PC-9 (cell line): ENCODE measurements at regions not wholly inside any gene's neighbourhood (a gene's known extent, or its start where the extent isn't known, plus 50 kb on each side); places are given as distances from the start of the nearest gene placed in this dataset.

Source experiments
- BruUV-seq: library from RNA; stranded (reverse); fragments of 400-500 nt; replicated peaks from 2 replicates; lab custom pipeline; 2021; lab: Mats Ljungman, UMichigan
- CTCF ChIA-PET: fragments of 300-600 bp; sonication (Branson Sonifier 250); formaldehyde crosslinking; loops from one replicate; lab custom pipeline; 2022; ENCODE audit warnings: antibody characterized with exemption; lab: Charles Lee
- POLR2A ChIA-PET: fragments of 300-600 bp; sonication (Branson Sonifier 250); formaldehyde crosslinking; loops from one replicate; lab custom pipeline; 2022; ENCODE audit warnings: antibody characterized with exemption; ENCODE audit not compliant: unreplicated experiment; lab: Charles Lee
- DNase-seq, 2 experiments: peaks; one replicate each; pipeline versions ENCODE4 v3.0.0 to v3.0.0-alpha.2; 2015 to 2022; ENCODE audit warnings: mixed read lengths in 1 of 2
- H2AFZ ChIP-seq: fragments of 200-600 bp; sonication (generic); 2 replicates; pipeline ENCODE4 v1.8.1; 2017; ENCODE audit warnings: antibody characterized with exemption
- H3F3A ChIP-seq: fragments of 200-600 bp; sonication (generic); 2 replicates; pipeline ENCODE4 v1.8.1; 2017; ENCODE audit warnings: antibody characterized with exemption, mild to moderate bottlenecking, low read depth; ENCODE audit not compliant: insufficient read depth
- H3K27ac ChIP-seq: fragments of 200-600 bp; sonication (generic); 2 replicates; pipeline ENCODE4 v1.6.1; 2016; ENCODE audit warnings: mixed run types
- H3K27me3 ChIP-seq: fragments of 200-600 bp; sonication (generic); 2 replicates; pipeline ENCODE4 v1.6.1; 2016; ENCODE audit warnings: low read depth, mixed run types; ENCODE audit not compliant: insufficient read depth
- H3K36me3 ChIP-seq: fragments of 200-600 bp; sonication (generic); 2 replicates; pipeline ENCODE4 v1.6.1; 2016; ENCODE audit warnings: low read depth, mixed run types
- H3K4me1 ChIP-seq: fragments of 200-600 bp; sonication (generic); replicated peaks from 2 replicates; pipeline ENCODE4 v1.6.1; 2016; ENCODE audit warnings: mixed run types; ENCODE audit not compliant: insufficient read depth
- H3K4me2 ChIP-seq: fragments of 200-600 bp; sonication (generic); 2 replicates; pipeline ENCODE4 v1.6.1; 2017; ENCODE audit warnings: mixed run types
- H3K4me3 ChIP-seq: fragments of 200-600 bp; sonication (generic); 2 replicates; pipeline ENCODE4 v1.6.1; 2016; ENCODE audit warnings: mixed run types
- H3K79me2 ChIP-seq: fragments of 200-600 bp; sonication (generic); 2 replicates; pipeline ENCODE4 v1.6.1; 2017; ENCODE audit warnings: low read depth, mixed run types
- H3K9me2 ChIP-seq: fragments of 200-600 bp; sonication (generic); 2 replicates; pipeline ENCODE4 v1.8.1; 2017; ENCODE audit warnings: mild to moderate bottlenecking; ENCODE audit not compliant: insufficient read depth
- H3K9me3 ChIP-seq: fragments of 200-600 bp; sonication (generic); 2 replicates; pipeline ENCODE4 v1.8.1; 2016; ENCODE audit warnings: low read depth; ENCODE audit not compliant: insufficient read depth
- H4K20me1 ChIP-seq: fragments of 200-600 bp; sonication (generic); 2 replicates; pipeline ENCODE4 v1.8.1; 2017; ENCODE audit not compliant: insufficient read depth
- EZH2 ChIP-seq: fragments of 200-600 bp; sonication (generic); IDR thresholded peaks from 2 replicates; pipeline ENCODE4 v1.8.0; 2017; ENCODE audit warnings: antibody characterized with exemption, low read depth
- intact Hi-C: fragments of 100-400 bp; cut with micrococcal nuclease; formaldehyde crosslinking; loops from one replicate; pipeline ENCODE4 v1.10.0; 2022; ENCODE audit not compliant: unreplicated experiment
- TF ChIP-seq, protein P1 (sequence below): fragments of 200-600 bp; sonication (generic); conservative IDR thresholded peaks from 2 replicates; pipeline ENCODE4 v1.6.1; 2017; ENCODE audit warnings: mixed run types, antibody characterized with exemption, mild to moderate bottlenecking, moderate library complexity

GRCh38 chr18:43547456-43547855, 270.2 kb upstream of the SYT4 start:
- TF ChIP-seq EZH2, result no peak
- CTCF ChIA-PET, result no interaction called here

DNA sequence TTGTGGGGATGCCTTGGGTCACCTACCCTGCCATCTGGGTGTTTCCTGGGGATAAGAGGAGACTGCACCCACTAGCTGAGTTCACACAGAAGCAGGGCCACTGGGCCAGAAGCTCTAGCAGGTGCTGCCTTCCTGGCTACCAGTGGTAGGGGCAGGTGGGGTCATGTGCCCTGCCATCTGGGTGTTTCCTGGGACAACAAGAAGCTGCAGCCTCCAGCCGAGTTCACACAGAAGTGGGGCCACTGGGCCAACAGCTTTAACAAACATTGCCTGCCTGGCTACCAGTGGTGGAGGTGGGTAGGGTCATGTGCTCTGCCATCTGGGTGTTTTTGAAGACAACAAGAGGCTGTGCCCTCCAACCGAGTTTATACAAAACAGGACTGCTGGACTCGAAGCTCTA, 282.2 kb upstream of the SYT4 start:
- Histone ChIP-seq H2AFZ (no peak overlapping the region), H3K9me2 (no peaks in the 10 kb centered on the region), H3K4me1 (no peaks in the 10 kb centered on the region), H3K4me3 (no peak overlapping the region), H3K36me3 (no peaks in the 10 kb centered on the region), H3K27me3 (no peaks in the 10 kb centered on the region), H3K9me3 (no peaks in the 10 kb centered on the region), H3K79me2 (no peaks in the 10 kb centered on the region), H3K27ac (no peak overlapping the region), H3F3A (no peaks in the 10 kb centered on the region), H4K20me1 (no peaks in the 10 kb centered on the region), H3K4me2 (no peak overlapping the region)
- no peak for DNase-seq
- no peak for TF ChIP-seq EZH2
- TF ChIP-seq, protein P1, sequence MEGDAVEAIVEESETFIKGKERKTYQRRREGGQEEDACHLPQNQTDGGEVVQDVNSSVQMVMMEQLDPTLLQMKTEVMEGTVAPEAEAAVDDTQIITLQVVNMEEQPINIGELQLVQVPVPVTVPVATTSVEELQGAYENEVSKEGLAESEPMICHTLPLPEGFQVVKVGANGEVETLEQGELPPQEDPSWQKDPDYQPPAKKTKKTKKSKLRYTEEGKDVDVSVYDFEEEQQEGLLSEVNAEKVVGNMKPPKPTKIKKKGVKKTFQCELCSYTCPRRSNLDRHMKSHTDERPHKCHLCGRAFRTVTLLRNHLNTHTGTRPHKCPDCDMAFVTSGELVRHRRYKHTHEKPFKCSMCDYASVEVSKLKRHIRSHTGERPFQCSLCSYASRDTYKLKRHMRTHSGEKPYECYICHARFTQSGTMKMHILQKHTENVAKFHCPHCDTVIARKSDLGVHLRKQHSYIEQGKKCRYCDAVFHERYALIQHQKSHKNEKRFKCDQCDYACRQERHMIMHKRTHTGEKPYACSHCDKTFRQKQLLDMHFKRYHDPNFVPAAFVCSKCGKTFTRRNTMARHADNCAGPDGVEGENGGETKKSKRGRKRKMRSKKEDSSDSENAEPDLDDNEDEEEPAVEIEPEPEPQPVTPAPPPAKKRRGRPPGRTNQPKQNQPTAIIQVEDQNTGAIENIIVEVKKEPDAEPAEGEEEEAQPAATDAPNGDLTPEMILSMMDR, result no peak
- BruUV-seq, result no TSS peak
- POLR2A ChIA-PET, result no interaction called here
- CTCF ChIA-PET, result no interaction called here
- intact Hi-C loops, result no loop called here

More at GRCh38 chr18:43547456-43547855, 270.2 kb upstream of the SYT4 start:
- no peak for DNase-seq
- Histone ChIP-seq H3K27ac (no peak overlapping the region), H3K36me3 (no peaks in the 10 kb centered on the region), H3K79me2 (no peaks in the 10 kb centered on the region), H3K9me2 (no peaks in the 10 kb centered on the region), H3K27me3 (no peaks in the 10 kb centered on the region), H3K4me1 (no peaks in the 10 kb centered on the region), H4K20me1 (no peaks in the 10 kb centered on the region), H3K4me3 (no peak overlapping the region), H3K9me3 (no peaks in the 10 kb centered on the region), H3K4me2 (no peak overlapping the region), H2AFZ (no peak overlapping the region), H3F3A (no peaks in the 10 kb centered on the region)
- intact Hi-C loops, result no loop called here
- POLR2A ChIA-PET, result no interaction called here
- BruUV-seq, result no TSS peak

DNA sequence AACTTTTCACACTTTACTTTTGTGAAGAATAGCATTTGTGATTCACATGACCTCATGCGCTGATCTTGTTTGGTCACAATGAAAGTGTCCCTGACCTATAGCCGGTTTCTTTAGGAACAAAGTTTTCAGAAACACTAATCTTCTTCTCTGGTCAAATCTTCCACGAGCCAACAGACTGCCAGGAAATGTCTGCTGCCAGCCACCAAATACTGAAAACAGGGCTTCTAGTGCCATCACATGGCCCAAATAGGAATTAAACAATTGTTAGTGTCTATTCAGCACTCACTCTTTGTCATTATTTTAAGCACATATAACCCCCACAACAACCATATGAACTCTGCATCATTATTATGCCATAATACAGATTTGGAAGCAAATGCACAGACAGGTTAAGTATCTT, 286.5 kb upstream of the SYT4 start:
- Histone ChIP-seq H3K4me2 (no peak overlapping the region), H3F3A (no peaks in the 10 kb centered on the region), H3K9me3 (no peaks in the 10 kb centered on the region), H3K27me3 (no peaks in the 10 kb centered on the region), H3K79me2 (no peaks in the 10 kb centered on the region), H2AFZ (no peak overlapping the region), H3K4me3 (no peak overlapping the region), H3K27ac (no peak overlapping the region), H4K20me1 (no peaks in the 10 kb centered on the region), H3K4me1 (no peaks in the 10 kb centered on the region), H3K36me3 (no peaks in the 10 kb centered on the region), H3K9me2 (no peaks in the 10 kb centered on the region)
- peak in 1 of 2 experiments; percentile 0 for DNase-seq
- TF ChIP-seq, protein P1, result peak; percentile 57
- TF ChIP-seq EZH2, result no peak
- ChIA-PET POLR2A (no interaction called here), CTCF (no interaction called here)
- BruUV-seq, result no TSS peak
- intact Hi-C loops, result loop anchor here (5.0 to 10.0 kb wide), 2 partner anchors 966 to 1509 kb away; no protein-coding TSS in a partner anchor

GRCh38 chr18:43570593-43570992, 293.3 kb upstream of the SYT4 start:
- DNase-seq, result no peak
- H3K27ac ChIP-seq, result no peak overlapping the region
- BruUV-seq, result no TSS peak
- H2AFZ ChIP-seq, result no peak overlapping the region
- no peaks in the 10 kb centered on the region for H4K20me1 ChIP-seq
- CTCF ChIA-PET, result interaction anchor here (1.2 to 1.7 kb wide), 2 partner anchors 17 to 19 kb away, joined by 5 to 7 read pairs; no protein-coding TSS in a partner anchor
- H3K79me2 ChIP-seq, result no peaks in the 10 kb centered on the region
- POLR2A ChIA-PET, result no interaction called here
- no peaks in the 10 kb centered on the region for H3K9me2 ChIP-seq
- intact Hi-C loops, result no loop called here
- no peaks in the 10 kb centered on the region for H3K36me3 ChIP-seq
- no peaks in the 10 kb centered on the region for H3K27me3 ChIP-seq
- no peaks in the 10 kb centered on the region for H3K4me1 ChIP-seq
- H3K9me3 ChIP-seq, result no peaks in the 10 kb centered on the region
- no peak overlapping the region for H3K4me3 ChIP-seq
- H3F3A ChIP-seq, result no peaks in the 10 kb centered on the region
- TF ChIP-seq, protein P1, result no peak
- TF ChIP-seq EZH2, result no peak
- no peak overlapping the region for H3K4me2 ChIP-seq
